Breast epithelium (tissue), 4 donors: ENCODE measurements at regions not wholly inside any gene's neighbourhood (a gene's known extent, or its start where the extent isn't known, plus 50 kb on each side); places are given as distances from the start of the nearest gene placed in this dataset.

Experiments
- DNase-seq, 2 donors: peaks; one replicate each; pipeline ENCODE4 v3.0.0-alpha.2; 2019; ENCODE audit warnings: low spot score in 2 of 2
- H3K27ac ChIP-seq, 2 donors: fragments of 200-600 bp; sonication (generic) in 1 of 2; one replicate each; pipeline ENCODE4 v1.5.1; 2016 to 2019; ENCODE audit warnings: mild to moderate bottlenecking in 1 of 2
- H3K27me3 ChIP-seq, 2 donors: fragments of 200-600 bp; sonication (generic) in 1 of 2; one replicate each; pipeline versions ENCODE4 v1.5.1 to v1.6.0; 2017 to 2019; ENCODE audit warnings: control low read depth in 1 of 2, mild to moderate bottlenecking in 1 of 2
- H3K36me3 ChIP-seq: fragments of 200-600 bp; one replicate; pipeline ENCODE4 v1.5.1; 2019
- H3K4me1 ChIP-seq, 2 donors: fragments of 200-600 bp; sonication (generic); one replicate each; pipeline ENCODE4 v1.5.1; 2016 to 2019; ENCODE audit warnings: control low read depth in 1 of 2
- H3K4me3 ChIP-seq, 3 donors: fragments of 200-600 bp; sonication (generic); 1 replicate in 2 of 3; 2 replicates in 1 of 3; pipeline ENCODE4 v1.5.1; 2016 to 2019; ENCODE audit warnings: mild to moderate bottlenecking in 3 of 3, moderate library complexity in 2 of 3
- H3K9me3 ChIP-seq, 2 donors: fragments of 200-600 bp; sonication (generic) in 1 of 2; one replicate each; pipeline ENCODE4 v1.5.1; 2016 to 2019; ENCODE audit warnings: control low read depth in 1 of 2
- POLR2A ChIP-seq: fragments of 450-650 bp; IDR thresholded peaks from one replicate; pipeline ENCODE4 v1.6.1; 2016; ENCODE audit warnings: antibody characterized with exemption, mild to moderate bottlenecking, moderate library complexity
- POLR2AphosphoS5 ChIP-seq, 3 donors: sonication (generic); formaldehyde crosslinking; IDR thresholded peaks; one replicate each; pipeline ENCODE4 v1.6.1; 2017; ENCODE audit warnings: antibody characterized with exemption in 3 of 3
- intact Hi-C: fragments of 100-400 bp; cut with DNase I; formaldehyde crosslinking; loops from one replicate; pipeline ENCODE4 v1.15.1; 2023; ENCODE audit warnings: low total_unique reads
- TF ChIP-seq, protein P1 (sequence below), 3 donors: fragments of 450-650 bp; IDR thresholded peaks; one replicate each; pipeline ENCODE4 v1.5.1; 2016 to 2017; ENCODE audit warnings: antibody characterized with exemption in 3 of 3, mild to moderate bottlenecking in 3 of 3, moderate library complexity in 3 of 3

DNA sequence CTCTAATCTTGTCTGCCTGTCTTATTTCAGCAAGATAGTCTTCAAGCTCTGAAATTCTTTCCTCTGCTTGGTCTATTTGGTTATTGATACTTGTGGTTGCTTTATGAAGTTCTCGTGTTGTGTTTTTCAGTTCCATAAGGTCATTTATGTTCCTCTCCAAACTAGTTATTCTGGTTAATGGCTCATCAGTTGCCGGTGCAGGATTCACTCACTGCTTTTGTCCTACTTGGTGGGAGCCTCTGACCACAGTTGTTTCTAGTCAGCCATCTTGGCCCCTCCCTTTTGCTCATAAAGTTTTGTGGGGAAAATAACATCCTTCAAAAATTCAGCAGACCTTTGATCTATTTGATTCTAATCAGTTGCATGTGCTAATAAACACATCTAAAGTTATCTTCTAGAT is 158.6 kb upstream of the PARD3B start:
- no peaks in the 10 kb centered on the region for H3K27me3 ChIP-seq
- intact Hi-C loops, result no loop called here
- TF ChIP-seq POLR2A (no peak), POLR2AphosphoS5 (IDR thresholded peaks at IDR 0.05) (no peak)
- TF ChIP-seq, protein P1, sequence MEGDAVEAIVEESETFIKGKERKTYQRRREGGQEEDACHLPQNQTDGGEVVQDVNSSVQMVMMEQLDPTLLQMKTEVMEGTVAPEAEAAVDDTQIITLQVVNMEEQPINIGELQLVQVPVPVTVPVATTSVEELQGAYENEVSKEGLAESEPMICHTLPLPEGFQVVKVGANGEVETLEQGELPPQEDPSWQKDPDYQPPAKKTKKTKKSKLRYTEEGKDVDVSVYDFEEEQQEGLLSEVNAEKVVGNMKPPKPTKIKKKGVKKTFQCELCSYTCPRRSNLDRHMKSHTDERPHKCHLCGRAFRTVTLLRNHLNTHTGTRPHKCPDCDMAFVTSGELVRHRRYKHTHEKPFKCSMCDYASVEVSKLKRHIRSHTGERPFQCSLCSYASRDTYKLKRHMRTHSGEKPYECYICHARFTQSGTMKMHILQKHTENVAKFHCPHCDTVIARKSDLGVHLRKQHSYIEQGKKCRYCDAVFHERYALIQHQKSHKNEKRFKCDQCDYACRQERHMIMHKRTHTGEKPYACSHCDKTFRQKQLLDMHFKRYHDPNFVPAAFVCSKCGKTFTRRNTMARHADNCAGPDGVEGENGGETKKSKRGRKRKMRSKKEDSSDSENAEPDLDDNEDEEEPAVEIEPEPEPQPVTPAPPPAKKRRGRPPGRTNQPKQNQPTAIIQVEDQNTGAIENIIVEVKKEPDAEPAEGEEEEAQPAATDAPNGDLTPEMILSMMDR (IDR thresholded peaks at IDR 0.05), result no peak
- H3K27ac ChIP-seq, result no peak overlapping the region
- H3K4me1 ChIP-seq, result no peaks in the 10 kb centered on the region
- H3K36me3 ChIP-seq, result no peaks in the 10 kb centered on the region
- H3K9me3 ChIP-seq, result no peaks in the 10 kb centered on the region
- no peak overlapping the region for H3K4me3 ChIP-seq
- DNase-seq, result no peak

DNA sequence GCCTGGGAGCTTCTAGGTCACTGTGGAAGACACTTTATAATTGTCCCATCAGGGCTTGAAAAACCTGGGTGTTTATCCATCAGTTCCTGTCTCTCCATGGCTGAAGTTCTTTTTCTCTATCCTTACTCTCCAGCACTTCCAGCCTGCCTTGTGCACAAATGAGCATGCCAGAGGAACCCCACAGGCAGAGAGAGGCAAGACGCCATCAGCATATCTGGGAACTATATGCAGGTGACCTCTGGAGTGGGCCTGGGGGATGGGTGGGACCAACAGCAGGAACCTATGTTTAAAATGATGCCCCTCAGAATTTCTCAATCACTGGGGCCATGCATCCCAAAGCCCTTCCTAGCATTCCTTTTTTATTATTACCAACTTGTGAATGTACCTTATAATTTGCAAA is 156.2 kb upstream of the PARD3B start:
- intact Hi-C loops, result no loop called here
- no peak overlapping the region for H3K4me3 ChIP-seq
- H3K36me3 ChIP-seq, result no peaks in the 10 kb centered on the region
- DNase-seq, result no peak
- no peak overlapping the region for H3K27ac ChIP-seq
- no peak for TF ChIP-seq POLR2A
- TF ChIP-seq, protein P1 (IDR thresholded peaks at IDR 0.05), result no peak
- no peaks in the 10 kb centered on the region for H3K27me3 ChIP-seq
- H3K4me1 ChIP-seq, result no peaks in the 10 kb centered on the region
- H3K9me3 ChIP-seq, result no peaks in the 10 kb centered on the region

DNA sequence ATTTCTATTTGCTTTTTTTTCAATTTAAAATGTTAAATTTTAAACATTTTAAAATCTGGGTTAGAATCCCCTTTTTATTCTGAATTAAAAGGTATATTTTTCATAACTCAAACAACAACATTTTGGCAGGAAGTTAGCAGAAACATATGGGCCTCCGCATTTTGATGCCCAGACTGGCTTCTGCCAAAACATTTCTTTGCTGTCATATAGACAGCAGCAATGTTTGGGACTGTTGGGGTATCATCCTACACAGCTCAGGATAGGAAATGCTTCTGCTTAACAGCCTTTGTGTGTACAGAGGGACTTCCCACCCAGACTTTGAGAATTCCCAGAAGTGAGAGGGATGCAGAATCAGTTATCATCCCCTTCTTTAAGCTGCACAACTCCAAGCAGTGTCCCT is 155.4 kb upstream of the PARD3B start:
- no peaks in the 10 kb centered on the region for H3K4me1 ChIP-seq
- DNase-seq, result no peak
- TF ChIP-seq POLR2A (no peak), POLR2AphosphoS5 (IDR thresholded peaks at IDR 0.05) (no peak)
- TF ChIP-seq, protein P1 (IDR thresholded peaks at IDR 0.05), result no peak
- no peak overlapping the region for H3K4me3 ChIP-seq
- H3K9me3 ChIP-seq, result no peaks in the 10 kb centered on the region
- intact Hi-C loops, result no loop called here
- H3K27me3 ChIP-seq, result no peaks in the 10 kb centered on the region
- no peaks in the 10 kb centered on the region for H3K36me3 ChIP-seq
- H3K27ac ChIP-seq, result no peak overlapping the region

DNA sequence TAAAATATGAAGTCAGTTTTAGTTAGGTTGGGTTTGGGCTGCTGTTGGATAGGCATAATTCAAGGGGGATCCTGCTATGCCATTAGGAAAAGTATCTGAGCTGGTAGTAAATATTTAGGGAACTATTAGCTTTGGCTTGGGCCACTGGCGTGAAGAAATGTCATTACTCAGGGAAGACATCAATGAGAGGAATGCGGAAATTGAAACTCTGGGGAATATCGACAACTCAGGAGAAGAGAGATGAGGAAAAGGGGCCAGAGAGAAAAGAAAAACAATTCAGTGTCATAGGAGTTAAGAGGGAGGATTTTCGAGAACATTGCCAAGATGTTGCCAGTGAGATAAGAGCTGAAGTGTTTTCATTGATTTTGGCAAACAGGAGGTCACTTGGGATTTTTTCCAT is 149.7 kb upstream of the PARD3B start:
- intact Hi-C loops, result no loop called here
- no peak for DNase-seq
- H3K4me3 ChIP-seq, result no peak overlapping the region

DNA sequence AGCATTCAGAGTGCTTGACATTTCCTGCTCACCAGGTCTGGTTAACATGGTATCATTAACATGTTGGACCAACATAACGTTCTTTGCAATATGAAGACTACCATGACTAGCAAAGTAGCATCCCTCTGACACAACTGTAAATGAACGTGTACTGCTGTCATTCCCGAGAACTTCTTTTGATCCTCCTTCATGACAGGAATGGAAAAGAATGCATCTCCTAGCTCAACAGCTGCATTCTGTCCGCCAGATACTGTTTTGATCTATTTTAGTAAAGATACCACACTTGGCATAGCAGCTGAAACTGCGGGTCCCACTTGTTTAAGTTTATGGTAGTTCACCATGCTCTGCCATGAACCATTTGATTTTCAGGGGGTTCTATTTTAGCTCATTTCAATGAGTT is 144.2 kb upstream of the PARD3B start:
- no peaks in the 10 kb centered on the region for H3K36me3 ChIP-seq
- TF ChIP-seq, protein P1 (IDR thresholded peaks at IDR 0.05), result no peak
- TF ChIP-seq POLR2A, result no peak
- TF ChIP-seq POLR2AphosphoS5 (IDR thresholded peaks at IDR 0.05), result no peak
- no peaks in the 10 kb centered on the region for H3K27me3 ChIP-seq
- no peak overlapping the region for H3K27ac ChIP-seq
- no peak for DNase-seq
- H3K4me1 ChIP-seq, result no peaks in the 10 kb centered on the region
- no peak overlapping the region for H3K4me3 ChIP-seq
- no peaks in the 10 kb centered on the region for H3K9me3 ChIP-seq
- intact Hi-C loops, result no loop called here

More for the DNA sequence above, 149.7 kb upstream of the PARD3B start:
- no peaks in the 10 kb centered on the region for H3K27me3 ChIP-seq
- H3K9me3 ChIP-seq, result no peaks in the 10 kb centered on the region
- H3K36me3 ChIP-seq, result no peaks in the 10 kb centered on the region
- TF ChIP-seq POLR2A (no peak), POLR2AphosphoS5 (IDR thresholded peaks at IDR 0.05) (no peak)
- TF ChIP-seq, protein P1 (IDR thresholded peaks at IDR 0.05), result no peak
- H3K4me1 ChIP-seq, result no peaks in the 10 kb centered on the region
- H3K27ac ChIP-seq, result no peak overlapping the region
